ENCODE measurements at regions not wholly inside any gene's neighbourhood (a gene's known extent, or its start where the extent isn't known, plus 50 kb on each side); places are given as distances from the start of the nearest gene placed in this dataset.

DNA sequence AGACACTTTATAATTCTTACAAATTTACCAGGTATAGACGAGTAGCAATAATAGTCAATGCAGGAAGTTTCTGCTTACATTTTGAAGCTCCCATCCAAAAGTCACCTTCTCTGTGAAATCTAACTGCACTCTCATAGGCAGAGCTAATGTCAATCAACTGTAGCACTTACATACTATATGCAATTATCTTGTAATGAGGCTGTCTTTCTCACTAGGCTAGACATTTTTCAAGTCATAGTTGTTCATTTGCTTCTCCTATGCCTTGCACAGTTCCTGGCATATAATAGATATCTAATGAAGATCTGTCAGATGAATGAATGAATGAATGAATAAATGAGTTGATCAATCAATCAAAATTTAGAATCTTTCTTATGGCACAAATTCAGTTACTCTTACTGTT lies 273.0 kb upstream of the DAB1 start (continued):
- TF ChIP-seq, protein P1, sequence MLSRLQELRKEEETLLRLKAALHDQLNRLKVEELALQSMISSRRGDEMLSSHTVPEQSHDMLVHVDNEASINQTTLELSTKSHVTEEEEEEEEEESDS (CRISPR knock-in tag; IDR thresholded peaks at IDR 0.05): no peak
- TF ChIP-seq, protein P2, sequence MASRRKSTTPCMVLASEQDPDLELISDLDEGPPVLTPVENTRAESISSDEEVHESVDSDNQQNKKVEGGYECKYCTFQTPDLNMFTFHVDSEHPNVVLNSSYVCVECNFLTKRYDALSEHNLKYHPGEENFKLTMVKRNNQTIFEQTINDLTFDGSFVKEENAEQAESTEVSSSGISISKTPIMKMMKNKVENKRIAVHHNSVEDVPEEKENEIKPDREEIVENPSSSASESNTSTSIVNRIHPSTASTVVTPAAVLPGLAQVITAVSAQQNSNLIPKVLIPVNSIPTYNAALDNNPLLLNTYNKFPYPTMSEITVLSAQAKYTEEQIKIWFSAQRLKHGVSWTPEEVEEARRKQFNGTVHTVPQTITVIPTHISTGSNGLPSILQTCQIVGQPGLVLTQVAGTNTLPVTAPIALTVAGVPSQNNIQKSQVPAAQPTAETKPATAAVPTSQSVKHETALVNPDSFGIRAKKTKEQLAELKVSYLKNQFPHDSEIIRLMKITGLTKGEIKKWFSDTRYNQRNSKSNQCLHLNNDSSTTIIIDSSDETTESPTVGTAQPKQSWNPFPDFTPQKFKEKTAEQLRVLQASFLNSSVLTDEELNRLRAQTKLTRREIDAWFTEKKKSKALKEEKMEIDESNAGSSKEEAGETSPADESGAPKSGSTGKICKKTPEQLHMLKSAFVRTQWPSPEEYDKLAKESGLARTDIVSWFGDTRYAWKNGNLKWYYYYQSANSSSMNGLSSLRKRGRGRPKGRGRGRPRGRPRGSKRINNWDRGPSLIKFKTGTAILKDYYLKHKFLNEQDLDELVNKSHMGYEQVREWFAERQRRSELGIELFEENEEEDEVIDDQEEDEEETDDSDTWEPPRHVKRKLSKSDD (conservative IDR thresholded peaks at IDR 0.05; ENCODE audit: low read length): no peak
- TF ChIP-seq ASH1L (IDR thresholded peaks at IDR 0.05; ENCODE audit: borderline replicate concordance, low read depth, partially characterized antibody): no peak

DNA sequence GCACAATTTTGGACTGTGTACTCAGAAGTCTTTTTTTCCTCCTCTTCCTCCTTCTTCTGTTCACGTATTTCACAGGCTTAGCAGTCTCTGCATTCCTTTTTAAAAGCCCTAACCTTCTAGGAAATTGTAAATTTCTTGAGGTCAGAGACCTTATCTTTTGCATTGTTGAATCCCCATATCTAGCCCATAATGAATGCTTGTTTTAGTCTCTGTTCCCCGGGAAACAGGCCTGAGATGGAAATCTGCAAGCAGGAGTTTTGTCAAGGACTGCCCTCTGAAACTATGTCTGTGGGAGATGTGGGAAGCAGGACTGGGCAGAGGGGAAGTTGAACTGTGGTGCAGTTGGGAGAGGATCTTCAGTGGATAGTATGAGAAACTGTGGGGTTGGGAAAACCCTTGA lies 272.2 kb upstream of the DAB1 start:
- WGBS (ENCODE audit: insufficient coverage, low coverage, missing lambda C conversion rate): 0% methylated on average over 2 of the region's 2 CpGs
- in situ Hi-C loops (cut with MboI) (no loop called here), intact Hi-C loops (cut with micrococcal nuclease) (no loop called here)
- Histone ChIP-seq H3K79me2 (ENCODE audit: control insufficient read depth, insufficient read depth, low read length) (no peaks in the 10 kb centered on the region), H3K9ac (ENCODE audit: insufficient read depth in 1 of 2, low read depth in 2 of 2, low read length in 2 of 2) (no peak overlapping the region), H3K9me3 (replicated peaks; ENCODE audit: control insufficient read depth, insufficient read depth, low read depth, low read length) (no peaks in the 10 kb centered on the region), H3K4me3 (no peak overlapping the region), H3K27ac (ENCODE audit: extremely low read depth, low read depth, low read length) (no peak overlapping the region), H4K20me1 (replicated peaks; ENCODE audit: control insufficient read depth, insufficient read depth, low read length) (no peaks in the 10 kb centered on the region), H3K9me1 (ENCODE audit: control insufficient read depth, insufficient read depth, low read length) (no peaks in the 10 kb centered on the region), H2AFZ (ENCODE audit: low read depth, low read length) (no peak overlapping the region), H3K27me3 (ENCODE audit: control insufficient read depth in 2 of 2, insufficient read depth in 2 of 2, low read length in 2 of 2) (no peaks in the 10 kb centered on the region), H3K4me1 (replicated peaks in 1 of 2; ENCODE audit: control insufficient read depth in 2 of 2, insufficient read depth in 2 of 2, low read length in 2 of 2) (no peaks in the 10 kb centered on the region), H3K36me3 (ENCODE audit: control insufficient read depth, insufficient read depth, low read length) (no peaks in the 10 kb centered on the region), H3K4me2 (ENCODE audit: insufficient read depth, low read length) (no peak overlapping the region)
- ChIA-PET POLR2A (interaction anchor here (0.6 kb wide), 1 partner anchor 92 kb away, joined by 3 read pairs; no protein-coding TSS in a partner anchor), CTCF (ENCODE audit: low intra/inter-chr PET ratio) (no interaction called here)
- ATAC-seq (no peak), DNase-seq (ENCODE audit: extremely low read depth in 1 of 4, low spot score in 3 of 4) (no peak), FAIRE-seq (no peak)
- no TSS peak for BruUV-seq (replicated peaks)
- TF ChIP-seq BRD9 (IDR thresholded peaks at IDR 0.05; ENCODE audit: low read depth, partially characterized antibody): no peak
- TF ChIP-seq, protein P3, sequence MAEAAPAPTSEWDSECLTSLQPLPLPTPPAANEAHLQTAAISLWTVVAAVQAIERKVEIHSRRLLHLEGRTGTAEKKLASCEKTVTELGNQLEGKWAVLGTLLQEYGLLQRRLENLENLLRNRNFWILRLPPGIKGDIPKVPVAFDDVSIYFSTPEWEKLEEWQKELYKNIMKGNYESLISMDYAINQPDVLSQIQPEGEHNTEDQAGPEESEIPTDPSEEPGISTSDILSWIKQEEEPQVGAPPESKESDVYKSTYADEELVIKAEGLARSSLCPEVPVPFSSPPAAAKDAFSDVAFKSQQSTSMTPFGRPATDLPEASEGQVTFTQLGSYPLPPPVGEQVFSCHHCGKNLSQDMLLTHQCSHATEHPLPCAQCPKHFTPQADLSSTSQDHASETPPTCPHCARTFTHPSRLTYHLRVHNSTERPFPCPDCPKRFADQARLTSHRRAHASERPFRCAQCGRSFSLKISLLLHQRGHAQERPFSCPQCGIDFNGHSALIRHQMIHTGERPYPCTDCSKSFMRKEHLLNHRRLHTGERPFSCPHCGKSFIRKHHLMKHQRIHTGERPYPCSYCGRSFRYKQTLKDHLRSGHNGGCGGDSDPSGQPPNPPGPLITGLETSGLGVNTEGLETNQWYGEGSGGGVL (CRISPR knock-in tag; IDR thresholded peaks at IDR 0.05): no peak
- TF ChIP-seq ELF4 (CRISPR knock-in tag; IDR thresholded peaks at IDR 0.05): no peak
- TF ChIP-seq, protein P4, sequence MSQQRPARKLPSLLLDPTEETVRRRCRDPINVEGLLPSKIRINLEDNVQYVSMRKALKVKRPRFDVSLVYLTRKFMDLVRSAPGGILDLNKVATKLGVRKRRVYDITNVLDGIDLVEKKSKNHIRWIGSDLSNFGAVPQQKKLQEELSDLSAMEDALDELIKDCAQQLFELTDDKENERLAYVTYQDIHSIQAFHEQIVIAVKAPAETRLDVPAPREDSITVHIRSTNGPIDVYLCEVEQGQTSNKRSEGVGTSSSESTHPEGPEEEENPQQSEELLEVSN (IDR thresholded peaks at IDR 0.05; ENCODE audit: borderline replicate concordance in 1 of 2, extremely low read depth in 1 of 2, insufficient read depth in 1 of 2, insufficient read length in 1 of 2, low read depth in 1 of 2, low read length in 1 of 2, poor library complexity in 1 of 2, severe bottlenecking in 1 of 2): no peak
- no peak for TF ChIP-seq POLR2AphosphoS5 (IDR thresholded peaks at IDR 0.05; ENCODE audit: control insufficient read depth, insufficient read depth, low read depth, low read length)
- TF ChIP-seq COPS2 (conservative IDR thresholded peaks at IDR 0.05): no peak
- no peak for TF ChIP-seq TFAM (CRISPR knock-in tag; conservative IDR thresholded peaks at IDR 0.05)
- TF ChIP-seq, protein P5, sequence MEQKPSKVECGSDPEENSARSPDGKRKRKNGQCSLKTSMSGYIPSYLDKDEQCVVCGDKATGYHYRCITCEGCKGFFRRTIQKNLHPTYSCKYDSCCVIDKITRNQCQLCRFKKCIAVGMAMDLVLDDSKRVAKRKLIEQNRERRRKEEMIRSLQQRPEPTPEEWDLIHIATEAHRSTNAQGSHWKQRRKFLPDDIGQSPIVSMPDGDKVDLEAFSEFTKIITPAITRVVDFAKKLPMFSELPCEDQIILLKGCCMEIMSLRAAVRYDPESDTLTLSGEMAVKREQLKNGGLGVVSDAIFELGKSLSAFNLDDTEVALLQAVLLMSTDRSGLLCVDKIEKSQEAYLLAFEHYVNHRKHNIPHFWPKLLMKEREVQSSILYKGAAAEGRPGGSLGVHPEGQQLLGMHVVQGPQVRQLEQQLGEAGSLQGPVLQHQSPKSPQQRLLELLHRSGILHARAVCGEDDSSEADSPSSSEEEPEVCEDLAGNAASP (IDR thresholded peaks at IDR 0.05): no peak
- TF ChIP-seq SAFB2 (IDR thresholded peaks at IDR 0.05; ENCODE audit: borderline replicate concordance, low read depth, low read length, severe bottlenecking): no peak
- TF ChIP-seq ATF7 (IDR thresholded peaks at IDR 0.05): no peak
- TF ChIP-seq ZNF121 (CRISPR knock-in tag; conservative IDR thresholded peaks at IDR 0.05): no peak

All from K562 (cell line).